Nucleus accumbens (tissue), 56 donors: ENCODE measurements at regions not wholly inside any gene's neighbourhood (a gene's known extent, or its start where the extent isn't known, plus 50 kb on each side); places are given as distances from the start of the nearest gene placed in this dataset.

Source experiments
- DNase-seq, 56 donors: peaks; one replicate each; lab custom pipeline; 2025; lab: John Stamatoyannopoulos, UW

GRCh38 chr5:74148321-74148720 is 492.2 kb downstream of the ENC1 start:
- DNase-seq, result no peak

GRCh38 chr5:74146796-74147195 is 493.7 kb downstream of the ENC1 start:
- no peak for DNase-seq

GRCh38 chr5:74145951-74146350 is 494.6 kb downstream of the ENC1 start:
- DNase-seq, result no peak

GRCh38 chr5:74143721-74144330 is 496.7 kb downstream of the ENC1 start:
- DNase-seq, result peak in 39 of 56 donors; percentile 2 to 80 (median 30)

GRCh38 chr5:74143151-74143550 is 497.4 kb downstream of the ENC1 start:
- DNase-seq, result no peak

- no peak for DNase-seq
These were observed 499.5 kb downstream of the ENC1 start for GRCh38 chr5:74141053-74141452.

GRCh38 chr5:74140409-74140808 is 500.1 kb downstream of the ENC1 start:
- no peak for DNase-seq

GRCh38 chr5:74139589-74139988 is 500.9 kb downstream of the ENC1 start:
- DNase-seq, result no peak

- DNase-seq, result no peak
These were observed 501.8 kb downstream of the ENC1 start for GRCh38 chr5:74138721-74139120.

- DNase-seq, result no peak
These were observed 504.2 kb downstream of the ENC1 start for GRCh38 chr5:74136276-74136825.

GRCh38 chr5:74135033-74135432 is 505.5 kb downstream of the ENC1 start:
- no peak for DNase-seq

GRCh38 chr5:74132485-74132884 is 506.5 kb downstream of the ARHGEF28 start:
- DNase-seq, result no peak

GRCh38 chr5:74131250-74131649 is 505.3 kb downstream of the ARHGEF28 start:
- DNase-seq, result no peak

- peak in 3 of 56 donors; percentile 6 to 12 (median 8) for DNase-seq
These were observed 504.3 kb downstream of the ARHGEF28 start for GRCh38 chr5:74130155-74130897.

- DNase-seq, result no peak
These were observed 501.7 kb downstream of the ARHGEF28 start for GRCh38 chr5:74127381-74128320.

GRCh38 chr5:74126294-74126693 is 500.3 kb downstream of the ARHGEF28 start:
- no peak for DNase-seq

- DNase-seq, result no peak
These were observed 498.8 kb downstream of the ARHGEF28 start for GRCh38 chr5:74124826-74125225.

GRCh38 chr5:74123929-74124328 is 497.9 kb downstream of the ARHGEF28 start:
- no peak for DNase-seq

GRCh38 chr5:74122979-74123590 is 497.1 kb downstream of the ARHGEF28 start:
- DNase-seq, result no peak

- no peak for DNase-seq
These were observed 496.2 kb downstream of the ARHGEF28 start for GRCh38 chr5:74122175-74122574.
